ENCODE measurements at regions not wholly inside any gene's neighbourhood (a gene's known extent, or its start where the extent isn't known, plus 50 kb on each side); places are given as distances from the start of the nearest gene placed in this dataset.
"Not testable (repeated sequence)": the region's sequence is repeated elsewhere in the genome, so short reads cannot be mapped to it uniquely, and the experiment has no call there.

GRCh38 chr2:145548479-145548878 lies 1028.6 kb upstream of the ZEB2 start:
- Histone ChIP-seq H3K9ac (ENCODE audit: low read depth, low read length) (no peak overlapping the region), H3K9me3 (ENCODE audit: control insufficient read depth, insufficient read depth, low read length) (no peaks in the 10 kb centered on the region), H3K4me1 (ENCODE audit: insufficient read depth, low read length) (peaks cover 4% of the 10 kb centered on the region), H3K36me3 (ENCODE audit: insufficient read depth, low read length) (no peaks in the 10 kb centered on the region)

GRCh38 chr2:145547620-145548019 lies 1027.7 kb upstream of the ZEB2 start:
- Histone ChIP-seq H3K9ac (ENCODE audit: low read depth, low read length) (no peak overlapping the region), H3K36me3 (ENCODE audit: insufficient read depth, low read length) (no peaks in the 10 kb centered on the region), H3K4me1 (ENCODE audit: insufficient read depth, low read length) (no peaks in the 10 kb centered on the region), H3K9me3 (ENCODE audit: control insufficient read depth, insufficient read depth, low read length) (no peaks in the 10 kb centered on the region)

- Histone ChIP-seq H3K9me3 (ENCODE audit: control insufficient read depth, insufficient read depth, low read length) (no peaks in the 10 kb centered on the region), H3K9ac (ENCODE audit: low read depth, low read length) (no peak overlapping the region), H3K36me3 (ENCODE audit: insufficient read depth, low read length) (no peaks in the 10 kb centered on the region), H3K4me1 (ENCODE audit: insufficient read depth, low read length) (no peaks in the 10 kb centered on the region)
These were observed 1026.2 kb upstream of the ZEB2 start for GRCh38 chr2:145546091-145546490.

- Histone ChIP-seq H3K9ac (ENCODE audit: low read depth, low read length) (no peak overlapping the region), H3K9me3 (ENCODE audit: control insufficient read depth, insufficient read depth, low read length) (no peaks in the 10 kb centered on the region), H3K4me1 (ENCODE audit: insufficient read depth, low read length) (no peaks in the 10 kb centered on the region; the same call in 1 of the 2 replicates)
These were observed 1023.9 kb upstream of the ZEB2 start for GRCh38 chr2:145543856-145544255.

GRCh38 chr2:145543155-145543554 lies 1023.2 kb upstream of the ZEB2 start:
- no peak overlapping the region for H3K9ac ChIP-seq (ENCODE audit: low read depth, low read length)

More at GRCh38 chr2:145543856-145544255, 1023.9 kb upstream of the ZEB2 start:
- H3K36me3 ChIP-seq (ENCODE audit: insufficient read depth, low read length), result no peaks in the 10 kb centered on the region

GRCh38 chr2:145541028-145541427 lies 1021.1 kb upstream of the ZEB2 start:
- no peak overlapping the region for H3K9ac ChIP-seq (ENCODE audit: low read depth, low read length)
- H3K36me3 ChIP-seq (ENCODE audit: insufficient read depth, low read length), result no peaks in the 10 kb centered on the region

More at GRCh38 chr2:145543155-145543554, 1023.2 kb upstream of the ZEB2 start:
- H3K9me3 ChIP-seq (ENCODE audit: control insufficient read depth, insufficient read depth, low read length), result no peaks in the 10 kb centered on the region
- H3K36me3 ChIP-seq (ENCODE audit: insufficient read depth, low read length), result no peaks in the 10 kb centered on the region
- H3K4me1 ChIP-seq (ENCODE audit: insufficient read depth, low read length), result no peaks in the 10 kb centered on the region; the same call in 1 of the 2 replicates

GRCh38 chr2:145538661-145539350 lies 1018.9 kb upstream of the ZEB2 start:
- Histone ChIP-seq H3K36me3 (ENCODE audit: insufficient read depth, low read length) (no peaks in the 10 kb centered on the region), H3K9ac (ENCODE audit: low read depth, low read length) (no peak overlapping the region), H3K9me3 (ENCODE audit: control insufficient read depth, insufficient read depth, low read length) (no peaks in the 10 kb centered on the region), H3K4me1 (ENCODE audit: insufficient read depth, low read length) (no peaks in the 10 kb centered on the region; the same call in 1 of the 2 replicates)

More at GRCh38 chr2:145541028-145541427, 1021.1 kb upstream of the ZEB2 start:
- Histone ChIP-seq H3K4me1 (ENCODE audit: insufficient read depth, low read length) (no peaks in the 10 kb centered on the region; the same call in 1 of the 2 replicates), H3K9me3 (ENCODE audit: control insufficient read depth, insufficient read depth, low read length) (no peaks in the 10 kb centered on the region)

- H3K4me1 ChIP-seq (ENCODE audit: insufficient read depth, low read length), result no peaks in the 10 kb centered on the region
- no peak overlapping the region for H3K9ac ChIP-seq (ENCODE audit: low read depth, low read length)
- H3K36me3 ChIP-seq (ENCODE audit: insufficient read depth, low read length), result no peaks in the 10 kb centered on the region
- no peaks in the 10 kb centered on the region for H3K9me3 ChIP-seq (ENCODE audit: control insufficient read depth, insufficient read depth, low read length)
These were observed 1010.7 kb upstream of the ZEB2 start for GRCh38 chr2:145530653-145531052.

- Histone ChIP-seq H3K9me3 (ENCODE audit: control insufficient read depth, insufficient read depth, low read length) (no peaks in the 10 kb centered on the region), H3K9ac (ENCODE audit: low read depth, low read length) (no peak overlapping the region), H3K4me1 (ENCODE audit: insufficient read depth, low read length) (no peaks in the 10 kb centered on the region), H3K36me3 (ENCODE audit: insufficient read depth, low read length) (no peaks in the 10 kb centered on the region)
These were observed 1004.9 kb upstream of the ZEB2 start for GRCh38 chr2:145524836-145525235.

GRCh38 chr2:145524303-145524702 lies 1004.4 kb upstream of the ZEB2 start:
- no peaks in the 10 kb centered on the region for H3K4me1 ChIP-seq (ENCODE audit: insufficient read depth, low read length)
- no peaks in the 10 kb centered on the region for H3K9me3 ChIP-seq (ENCODE audit: control insufficient read depth, insufficient read depth, low read length)
- no peak overlapping the region for H3K9ac ChIP-seq (ENCODE audit: low read depth, low read length)
- H3K36me3 ChIP-seq (ENCODE audit: insufficient read depth, low read length), result no peaks in the 10 kb centered on the region

GRCh38 chr2:145519254-145519653 lies 999.3 kb upstream of the ZEB2 start:
- H3K4me1 ChIP-seq (ENCODE audit: insufficient read depth, low read length); H3K36me3 ChIP-seq (ENCODE audit: insufficient read depth, low read length); H3K9ac ChIP-seq (ENCODE audit: low read depth, low read length): not testable (repeated sequence)

GRCh38 chr2:145511946-145512345 lies 992.0 kb upstream of the ZEB2 start:
- no peaks in the 10 kb centered on the region for H3K36me3 ChIP-seq (ENCODE audit: insufficient read depth, low read length)
- no peaks in the 10 kb centered on the region for H3K4me1 ChIP-seq (ENCODE audit: insufficient read depth, low read length)

More at GRCh38 chr2:145519254-145519653, 999.3 kb upstream of the ZEB2 start:
- H3K9me3 ChIP-seq (ENCODE audit: control insufficient read depth, insufficient read depth, low read length), result not testable (repeated sequence)

GRCh38 chr2:145503511-145503910 lies 983.6 kb upstream of the ZEB2 start:
- Histone ChIP-seq H3K9ac (ENCODE audit: low read depth, low read length) (no peak overlapping the region), H3K9me3 (ENCODE audit: control insufficient read depth, insufficient read depth, low read length) (no peaks in the 10 kb centered on the region), H3K36me3 (ENCODE audit: insufficient read depth, low read length) (no peaks in the 10 kb centered on the region), H3K4me1 (ENCODE audit: insufficient read depth, low read length) (no peaks in the 10 kb centered on the region)

More at GRCh38 chr2:145511946-145512345, 992.0 kb upstream of the ZEB2 start:
- H3K9me3 ChIP-seq (ENCODE audit: control insufficient read depth, insufficient read depth, low read length), result no peaks in the 10 kb centered on the region
- no peak overlapping the region for H3K9ac ChIP-seq (ENCODE audit: low read depth, low read length)

- no peaks in the 10 kb centered on the region for H3K4me1 ChIP-seq (ENCODE audit: insufficient read depth, low read length)
- H3K36me3 ChIP-seq (ENCODE audit: insufficient read depth, low read length), result no peaks in the 10 kb centered on the region
These were observed 982.0 kb upstream of the ZEB2 start for GRCh38 chr2:145501920-145502319.

GRCh38 chr2:145495590-145495989 lies 975.7 kb upstream of the ZEB2 start:
- Histone ChIP-seq H3K9me3 (ENCODE audit: control insufficient read depth, insufficient read depth, low read length) (no peaks in the 10 kb centered on the region), H3K9ac (ENCODE audit: low read depth, low read length) (no peak overlapping the region), H3K36me3 (ENCODE audit: insufficient read depth, low read length) (no peaks in the 10 kb centered on the region), H3K4me1 (ENCODE audit: insufficient read depth, low read length) (no peaks in the 10 kb centered on the region)

More at GRCh38 chr2:145501920-145502319, 982.0 kb upstream of the ZEB2 start:
- H3K9me3 ChIP-seq (ENCODE audit: control insufficient read depth, insufficient read depth, low read length), result no peaks in the 10 kb centered on the region
- no peak overlapping the region for H3K9ac ChIP-seq (ENCODE audit: low read depth, low read length)
